ENCODE measurements at regions not wholly inside any gene's neighbourhood (a gene's known extent, or its start where the extent isn't known, plus 50 kb on each side); places are given as distances from the start of the nearest gene placed in this dataset.

DNA sequence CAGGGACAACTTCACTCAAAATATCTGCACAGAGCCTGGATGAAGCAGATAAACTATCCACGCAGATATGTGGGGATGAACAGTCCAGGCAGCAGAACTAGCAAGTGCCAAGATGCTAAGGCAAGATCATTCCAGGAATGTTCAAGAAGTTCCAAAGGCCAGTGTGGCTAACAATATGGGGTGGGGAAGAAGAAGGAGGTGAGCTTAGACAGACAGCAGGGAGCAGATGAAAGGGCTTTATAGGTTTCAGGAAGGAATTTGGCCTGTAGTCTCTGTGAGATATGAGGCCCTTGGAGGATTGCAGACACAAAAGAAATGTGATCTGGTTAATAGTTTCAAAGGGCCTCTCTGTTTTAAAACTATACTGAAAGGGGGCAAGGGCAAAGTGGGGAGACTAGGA lies 63.5 kb upstream of the PPM1H start:
- no peak overlapping the region for H3K4me3 ChIP-seq (ENCODE audit: low read length)
- no peak for DNase-seq (ENCODE audit: low read depth)
- TF ChIP-seq, protein P1, sequence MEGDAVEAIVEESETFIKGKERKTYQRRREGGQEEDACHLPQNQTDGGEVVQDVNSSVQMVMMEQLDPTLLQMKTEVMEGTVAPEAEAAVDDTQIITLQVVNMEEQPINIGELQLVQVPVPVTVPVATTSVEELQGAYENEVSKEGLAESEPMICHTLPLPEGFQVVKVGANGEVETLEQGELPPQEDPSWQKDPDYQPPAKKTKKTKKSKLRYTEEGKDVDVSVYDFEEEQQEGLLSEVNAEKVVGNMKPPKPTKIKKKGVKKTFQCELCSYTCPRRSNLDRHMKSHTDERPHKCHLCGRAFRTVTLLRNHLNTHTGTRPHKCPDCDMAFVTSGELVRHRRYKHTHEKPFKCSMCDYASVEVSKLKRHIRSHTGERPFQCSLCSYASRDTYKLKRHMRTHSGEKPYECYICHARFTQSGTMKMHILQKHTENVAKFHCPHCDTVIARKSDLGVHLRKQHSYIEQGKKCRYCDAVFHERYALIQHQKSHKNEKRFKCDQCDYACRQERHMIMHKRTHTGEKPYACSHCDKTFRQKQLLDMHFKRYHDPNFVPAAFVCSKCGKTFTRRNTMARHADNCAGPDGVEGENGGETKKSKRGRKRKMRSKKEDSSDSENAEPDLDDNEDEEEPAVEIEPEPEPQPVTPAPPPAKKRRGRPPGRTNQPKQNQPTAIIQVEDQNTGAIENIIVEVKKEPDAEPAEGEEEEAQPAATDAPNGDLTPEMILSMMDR (conservative IDR thresholded peaks at IDR 0.05; ENCODE audit: low read length) = no peak

DNA sequence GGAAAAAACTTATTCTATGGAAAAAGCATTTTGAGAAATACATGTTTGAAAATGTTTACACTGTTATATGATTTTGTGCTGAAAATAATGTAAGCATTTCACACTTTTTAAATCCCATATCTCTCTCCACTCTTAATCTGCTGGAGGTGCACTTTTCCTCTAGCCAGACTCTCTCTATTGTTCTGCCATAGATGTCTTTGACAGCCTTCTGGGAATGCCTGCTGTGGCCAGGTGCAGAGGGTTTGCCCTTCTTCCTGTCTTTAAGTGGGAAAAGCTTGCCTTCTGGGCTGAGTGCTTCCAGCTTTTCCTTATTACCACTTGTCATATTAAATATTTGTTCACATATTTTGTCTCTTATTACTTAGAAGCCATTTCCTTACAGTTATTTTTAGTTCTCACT lies 60.1 kb upstream of the PPM1H start:
- DNase-seq (ENCODE audit: low read depth) = no peak
- TF ChIP-seq, protein P1 (conservative IDR thresholded peaks at IDR 0.05; ENCODE audit: low read length) = no peak
- no peak overlapping the region for H3K4me3 ChIP-seq (ENCODE audit: low read length)

DNA sequence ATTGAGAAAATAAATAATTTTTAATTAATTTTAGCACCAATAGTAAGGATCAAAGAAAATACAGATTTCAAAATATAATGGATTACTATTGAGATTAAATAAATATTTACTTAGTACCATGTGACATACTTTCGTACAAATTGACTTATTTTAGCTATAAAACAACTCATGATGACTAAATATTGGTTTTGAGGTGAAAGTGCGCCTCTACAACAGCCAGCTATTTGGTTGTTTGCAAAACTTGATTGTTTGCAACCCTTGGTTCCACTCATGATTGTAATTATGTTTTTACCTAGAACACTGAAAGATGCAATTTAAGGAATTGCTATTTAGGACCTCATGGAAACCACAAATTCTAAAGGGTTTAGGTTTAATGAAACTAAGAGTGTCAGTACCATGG lies 51.9 kb upstream of the PPM1H start:
- H3K4me3 ChIP-seq (ENCODE audit: low read length) = no peak overlapping the region
- TF ChIP-seq, protein P1 (conservative IDR thresholded peaks at IDR 0.05; ENCODE audit: low read length) = no peak
- no peak for DNase-seq (ENCODE audit: low read depth)

All from AG10803 (cell line).